Stimulated activated CD8-positive, alpha-beta memory T cell treated with anti-CD3 and anti-CD28 coated beads, Interleukin-15, amount 100 ng/mL, for 48 hours (primary cell): ENCODE measurements at regions not wholly inside any gene's neighbourhood (a gene's known extent, or its start where the extent isn't known, plus 50 kb on each side); places are given as distances from the start of the nearest gene placed in this dataset.

Source experiments
- DNase-seq, 2 donors: peaks; one replicate each; pipeline ENCODE4 v3.0.0-alpha.2; 2020; ENCODE audit warnings: low read depth in 2 of 2

DNA sequence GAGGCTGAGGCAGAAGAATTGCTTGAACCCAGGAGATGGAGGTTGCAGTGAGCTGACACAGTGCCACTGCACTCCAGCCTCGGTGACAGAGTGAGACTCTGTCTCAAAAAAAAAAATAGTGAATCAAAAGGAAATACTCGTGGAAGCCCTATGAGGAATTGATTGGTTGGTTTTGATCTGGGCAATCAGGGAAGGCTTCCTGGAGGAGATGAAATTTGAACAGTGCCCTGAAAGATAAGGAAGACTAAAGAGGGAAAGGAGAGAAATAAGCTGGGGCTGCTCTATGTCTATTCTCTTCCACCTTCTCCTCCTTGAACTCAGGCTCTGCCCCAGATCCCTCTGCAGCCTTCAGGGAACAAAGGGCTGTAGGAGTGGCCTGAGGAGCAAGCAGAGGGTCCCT, 54.1 kb downstream of the IRF2BPL start:
- no peak for DNase-seq

DNA sequence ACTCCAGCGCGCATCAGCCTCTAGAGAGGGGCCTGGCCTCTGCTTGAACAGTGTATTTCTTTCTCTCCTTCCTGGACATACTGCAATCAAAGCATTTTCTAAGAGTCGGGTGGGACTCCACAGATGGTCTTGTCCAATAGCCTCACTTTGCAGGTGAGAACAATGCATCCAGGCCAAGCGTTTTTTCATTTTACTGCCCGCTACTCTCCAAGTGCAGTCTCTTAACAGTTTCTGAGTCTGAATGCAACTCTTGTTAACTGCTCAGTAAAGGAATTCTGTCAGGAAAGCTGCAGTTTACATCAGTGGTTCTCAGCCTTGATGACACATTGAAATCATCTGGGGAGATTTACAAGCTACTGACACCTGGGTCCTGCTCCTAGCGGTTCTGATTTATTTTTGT, 57.0 kb downstream of the IRF2BPL start:
- DNase-seq, result no peak

DNA sequence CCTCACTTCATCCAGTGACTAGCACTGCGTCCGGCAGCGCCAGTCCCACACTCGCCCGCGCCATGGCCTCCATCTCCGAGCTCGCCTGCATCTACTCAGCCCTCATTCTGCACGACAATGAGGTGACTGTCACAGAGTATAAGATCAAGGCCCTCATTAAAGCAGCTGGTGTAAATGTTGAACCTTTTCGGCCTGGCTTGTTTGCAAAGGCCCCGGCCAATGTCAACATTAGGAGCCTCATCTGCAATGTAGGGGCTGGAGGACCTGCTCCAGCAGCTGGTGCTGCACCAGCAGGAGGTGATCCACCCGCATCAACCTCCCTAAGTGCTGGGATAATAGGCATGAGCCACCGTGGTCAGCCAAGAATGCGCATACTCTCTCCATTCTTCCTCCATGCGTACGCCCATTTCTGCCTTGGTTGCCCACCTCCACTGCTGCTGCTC, 59.9 kb downstream of the IRF2BPL start:
- DNase-seq, result no peak

DNA sequence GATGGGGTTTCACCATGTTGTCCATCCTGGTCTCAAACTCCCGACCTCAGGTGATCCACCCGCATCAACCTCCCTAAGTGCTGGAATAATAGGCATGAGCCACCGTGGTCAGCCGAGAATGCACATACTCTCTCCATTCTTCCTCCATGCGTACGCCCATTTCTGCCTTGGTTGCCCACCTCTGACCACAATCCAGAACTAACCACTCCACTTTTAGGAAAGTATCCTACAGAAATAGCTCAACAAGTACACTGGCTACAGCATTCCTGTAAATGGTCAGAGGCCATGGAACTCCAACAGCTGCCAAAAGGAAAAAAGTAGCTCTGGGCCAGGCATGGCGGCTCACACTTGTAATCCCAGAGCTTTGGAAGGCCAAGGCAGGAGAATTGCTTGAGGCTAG, 60.7 kb downstream of the IRF2BPL start:
- no peak for DNase-seq

DNA sequence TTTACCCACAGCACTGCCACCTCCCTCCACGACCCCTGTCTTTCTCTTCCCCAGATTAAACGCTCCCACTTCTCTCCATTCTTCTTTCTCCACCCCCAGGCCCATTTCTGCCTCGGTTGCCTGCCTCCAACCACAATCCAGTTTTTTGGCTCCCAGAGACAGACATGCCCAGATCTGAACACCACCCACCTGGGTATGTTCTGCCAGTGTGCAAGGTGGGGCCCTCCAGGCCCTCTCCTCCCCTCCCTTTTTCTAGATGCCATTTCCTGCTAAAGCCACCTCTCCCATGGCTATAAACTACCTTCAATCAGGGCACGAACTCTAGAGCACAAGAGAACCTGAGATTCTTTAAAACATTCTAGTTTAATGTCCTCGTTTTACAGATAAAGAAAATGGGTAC, 63.3 kb downstream of the IRF2BPL start:
- no peak for DNase-seq

DNA sequence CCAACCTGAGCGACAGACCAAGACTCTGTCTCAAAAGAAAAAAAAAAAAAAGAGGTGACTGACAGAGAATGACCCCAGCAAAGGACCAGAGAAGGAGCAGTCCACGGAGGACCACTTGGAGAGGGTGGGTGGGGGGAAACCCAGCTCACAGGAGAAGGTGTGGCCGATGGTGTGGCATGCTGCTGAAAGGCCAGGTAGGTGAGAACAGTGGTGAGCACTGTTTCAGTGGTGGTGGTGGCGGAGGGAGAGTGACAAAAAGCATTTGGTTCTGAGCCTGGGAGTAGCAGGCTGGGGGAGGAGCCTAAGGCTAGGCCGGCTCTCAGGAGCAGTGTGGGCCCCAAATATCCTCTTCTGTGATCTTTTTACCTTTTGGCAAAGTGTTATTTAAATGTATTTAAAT, 63.8 kb downstream of the IRF2BPL start:
- peak; percentile 50 to 60 for DNase-seq

DNA sequence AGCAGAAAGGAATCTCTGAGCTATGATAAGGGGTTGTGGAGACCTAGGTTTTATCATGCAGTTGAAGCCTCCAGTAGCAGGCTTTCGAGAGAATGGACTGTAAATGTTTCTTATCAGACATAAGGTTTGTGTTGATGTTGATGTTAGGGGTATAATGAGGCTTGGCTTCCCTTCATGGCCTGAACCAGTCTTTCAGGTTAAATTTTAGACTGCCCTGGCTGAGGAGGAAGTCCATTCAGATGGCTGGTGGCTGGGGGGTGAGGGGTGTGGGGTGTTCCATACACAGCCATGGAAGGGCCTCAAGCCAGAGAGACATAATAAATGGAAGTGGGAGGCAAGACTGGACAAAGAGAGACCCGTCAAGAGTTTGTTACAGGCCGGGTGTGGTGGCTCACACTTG, 65.1 kb downstream of the IRF2BPL start:
- DNase-seq, result no peak

DNA sequence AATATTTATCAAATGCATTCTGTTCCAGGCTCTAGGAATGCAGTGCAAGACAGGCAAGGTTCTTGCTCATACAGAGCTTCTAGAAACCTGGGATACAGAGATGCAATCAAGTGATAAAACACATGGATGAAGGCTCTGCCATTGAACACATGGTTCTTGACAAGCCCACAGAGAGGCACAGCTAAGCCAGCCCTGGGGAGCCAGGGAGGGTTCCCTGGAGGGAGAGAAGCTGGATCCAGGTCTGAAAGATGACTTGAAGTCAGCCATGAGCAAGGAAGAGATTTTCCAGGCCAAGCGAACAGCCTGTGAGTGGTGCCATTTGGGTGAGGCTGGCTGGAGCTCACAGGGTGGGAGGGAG, 66.2 kb downstream of the IRF2BPL start:
- DNase-seq, result no peak

DNA sequence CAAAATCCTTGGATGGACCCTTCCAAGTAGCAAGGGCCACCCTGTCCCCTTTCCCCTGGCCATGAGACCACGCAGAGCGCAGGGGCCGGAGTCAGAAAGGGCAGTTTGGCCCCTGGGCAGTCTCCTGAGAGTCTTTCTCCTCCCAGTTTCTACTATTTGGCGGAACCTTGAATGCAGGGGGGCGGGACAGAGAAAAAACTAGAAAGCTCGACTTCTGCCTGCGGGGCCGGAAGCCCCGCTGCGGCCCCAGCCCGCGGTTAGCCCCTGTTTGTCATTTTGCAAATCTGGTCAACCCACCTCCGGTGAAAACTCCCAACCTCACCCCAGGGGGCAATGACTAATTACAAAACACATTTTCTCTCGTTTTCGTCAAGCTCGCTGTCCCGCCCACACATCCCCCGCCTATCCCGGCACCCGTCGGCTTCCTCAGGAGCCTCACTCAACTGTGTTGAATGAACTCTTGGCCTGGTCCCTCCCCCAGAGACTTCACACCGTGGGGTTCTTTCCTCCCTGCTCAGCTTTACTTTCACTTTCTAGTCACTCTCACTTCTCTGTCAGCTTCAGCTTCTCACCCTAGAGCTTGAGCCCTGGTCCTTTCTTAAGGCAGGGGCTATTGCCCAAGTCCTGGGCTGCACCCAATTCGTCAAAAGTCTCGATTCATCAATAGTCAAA, 66.7 kb downstream of the IRF2BPL start:
- peak; percentile 97 to 99 for DNase-seq

DNA sequence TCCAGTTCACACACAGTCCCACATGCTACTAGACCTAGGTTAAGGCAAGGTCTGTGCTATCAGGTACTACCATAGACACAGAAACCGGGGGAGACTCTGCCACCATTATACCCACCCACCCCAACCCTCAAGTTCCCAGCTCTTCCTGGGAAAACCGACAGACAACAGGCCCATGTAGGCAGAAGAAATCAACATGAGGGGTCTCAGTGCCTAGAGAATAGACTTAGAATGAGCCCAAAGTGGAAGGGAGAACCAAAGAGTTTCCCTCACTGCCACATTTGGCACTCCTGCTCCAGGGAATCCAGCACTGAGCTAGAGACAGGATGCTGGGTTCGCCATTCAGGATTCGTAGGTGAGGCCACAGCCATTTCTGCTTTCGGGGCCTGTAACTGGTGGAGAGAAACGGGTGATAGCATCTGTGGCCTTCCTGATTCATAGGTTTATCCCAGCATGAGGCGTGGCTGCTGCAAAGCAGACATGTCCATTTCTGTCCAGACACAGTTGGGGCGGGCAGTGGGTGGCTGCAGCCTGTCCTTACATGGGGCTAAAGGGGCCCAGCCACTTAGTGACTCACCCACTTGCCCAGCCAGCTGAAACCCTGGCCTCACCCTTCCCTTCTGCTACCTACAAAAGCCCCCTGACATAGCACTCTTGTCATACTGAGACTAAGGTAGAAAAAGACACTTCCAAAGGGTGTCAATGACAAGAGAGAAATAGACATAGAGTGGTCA, 69.4 kb downstream of the IRF2BPL start:
- peak in 1 of 2 donors; percentile 30 for DNase-seq

DNA sequence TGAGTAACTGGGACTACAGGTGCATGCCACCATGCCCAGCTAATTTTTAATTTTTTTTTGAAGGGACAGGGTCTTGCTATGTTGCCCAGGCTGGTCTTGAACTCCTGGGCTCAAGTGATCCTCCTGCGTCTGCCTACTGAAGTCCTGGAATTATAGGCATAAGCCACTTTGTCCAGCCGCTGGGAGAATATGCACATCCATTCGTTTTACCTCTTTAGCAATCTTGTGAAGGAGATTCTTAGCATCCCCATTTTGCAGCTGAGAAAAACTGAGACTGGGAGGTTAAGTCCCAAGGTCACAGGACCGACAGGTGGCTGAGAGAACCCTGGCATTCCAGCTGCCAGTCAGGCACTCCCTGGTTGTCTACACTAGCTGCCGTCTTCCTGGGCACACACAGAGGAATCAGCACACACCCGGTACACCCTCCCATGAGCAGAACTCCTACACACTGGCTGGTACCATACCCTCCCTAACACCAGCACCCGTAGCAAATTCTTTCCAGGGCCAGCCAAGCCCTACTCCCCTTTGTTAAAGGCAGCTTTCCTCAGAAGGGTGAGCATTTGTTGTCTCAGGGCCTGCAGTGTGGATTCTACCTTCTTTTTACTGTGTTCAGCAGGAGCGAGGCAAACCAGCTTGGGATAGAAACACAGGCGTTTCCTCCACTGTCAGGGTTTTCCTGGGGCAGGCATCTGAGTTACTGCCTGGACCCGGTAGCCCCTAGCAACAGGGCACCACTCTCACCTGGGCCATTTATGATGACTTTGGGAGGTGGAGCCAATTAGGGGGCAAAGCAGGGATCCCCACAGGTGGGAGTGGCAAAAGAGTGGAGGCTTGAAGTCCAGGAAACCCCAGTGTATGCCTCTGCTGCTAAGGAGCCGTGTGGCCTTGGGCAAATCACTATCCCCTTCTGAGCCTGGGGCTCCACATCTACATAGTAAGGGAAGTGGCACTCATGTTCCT, 70.2 kb downstream of the IRF2BPL start:
- DNase-seq, result no peak

DNA sequence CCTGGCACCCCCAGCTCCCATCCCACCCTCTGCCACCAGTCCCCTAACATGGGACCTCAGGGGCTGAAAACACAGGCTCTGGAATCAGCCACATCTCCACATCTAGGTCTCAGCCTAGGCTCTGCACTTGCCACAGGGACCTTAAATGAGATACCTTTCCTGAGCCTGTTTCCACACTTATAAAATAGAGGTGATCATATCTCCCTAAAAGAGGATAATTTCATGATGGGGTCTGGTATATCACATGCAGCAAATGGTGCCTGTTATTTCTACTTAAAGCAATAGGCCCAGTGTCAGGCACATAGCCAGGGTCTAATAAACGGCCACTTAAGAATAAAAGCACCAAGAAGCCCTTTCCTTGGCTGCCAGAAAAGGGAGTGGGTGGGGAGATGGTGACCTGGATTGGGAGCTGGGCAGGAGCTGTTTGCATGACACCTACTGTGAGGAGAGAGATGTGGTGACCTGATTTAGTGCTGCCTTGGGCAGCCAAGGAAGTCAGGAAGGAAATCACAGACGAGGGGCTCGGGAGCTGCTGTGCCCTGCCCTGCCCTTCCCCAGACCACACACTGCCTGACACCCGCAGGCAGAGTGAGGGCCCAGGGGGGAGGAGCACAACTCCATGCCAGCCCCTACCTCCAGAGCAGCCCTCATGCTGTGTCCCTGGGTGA, 71.2 kb downstream of the IRF2BPL start:
- no peak for DNase-seq

DNA sequence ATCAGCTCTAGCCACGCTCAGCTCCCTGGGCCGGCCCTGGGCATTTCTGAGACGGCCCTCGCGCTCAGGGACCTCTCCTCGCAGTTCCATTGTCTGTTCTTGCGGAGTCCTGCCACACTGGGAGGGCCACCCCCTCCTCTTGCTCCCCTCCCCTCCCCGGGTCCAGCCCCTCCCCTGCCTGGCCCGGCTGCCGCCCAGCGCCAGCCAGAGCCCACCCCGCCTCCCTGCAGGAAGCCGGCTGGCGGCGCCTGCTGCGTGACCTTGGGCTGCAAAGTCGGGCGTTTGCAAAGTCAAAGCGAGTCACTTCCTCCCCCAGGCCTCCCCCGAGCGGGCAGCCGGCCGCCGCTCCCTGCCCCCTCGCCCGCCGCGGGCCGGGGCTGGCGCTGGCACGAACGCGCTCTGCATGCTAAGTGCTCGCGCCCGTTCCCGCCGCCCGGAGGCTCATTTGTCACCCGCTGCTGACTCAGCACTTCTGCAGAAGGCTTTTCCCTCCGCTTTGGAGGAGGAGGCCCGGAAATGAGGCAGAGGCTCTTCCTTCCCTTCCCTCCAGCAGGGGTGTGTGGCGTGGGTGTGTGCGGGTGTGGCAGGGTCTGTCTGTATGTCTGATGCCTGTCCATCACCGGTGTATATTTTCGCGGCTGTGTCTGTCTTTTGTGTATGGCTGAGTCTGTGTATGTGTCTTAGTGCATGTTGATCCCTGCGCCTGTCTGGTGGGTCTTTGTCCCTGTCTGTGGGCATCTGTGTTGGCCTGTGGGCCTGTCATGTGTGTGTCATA, 72.0 kb downstream of the IRF2BPL start:
- DNase-seq, result peak; percentile 83 to 87

DNA sequence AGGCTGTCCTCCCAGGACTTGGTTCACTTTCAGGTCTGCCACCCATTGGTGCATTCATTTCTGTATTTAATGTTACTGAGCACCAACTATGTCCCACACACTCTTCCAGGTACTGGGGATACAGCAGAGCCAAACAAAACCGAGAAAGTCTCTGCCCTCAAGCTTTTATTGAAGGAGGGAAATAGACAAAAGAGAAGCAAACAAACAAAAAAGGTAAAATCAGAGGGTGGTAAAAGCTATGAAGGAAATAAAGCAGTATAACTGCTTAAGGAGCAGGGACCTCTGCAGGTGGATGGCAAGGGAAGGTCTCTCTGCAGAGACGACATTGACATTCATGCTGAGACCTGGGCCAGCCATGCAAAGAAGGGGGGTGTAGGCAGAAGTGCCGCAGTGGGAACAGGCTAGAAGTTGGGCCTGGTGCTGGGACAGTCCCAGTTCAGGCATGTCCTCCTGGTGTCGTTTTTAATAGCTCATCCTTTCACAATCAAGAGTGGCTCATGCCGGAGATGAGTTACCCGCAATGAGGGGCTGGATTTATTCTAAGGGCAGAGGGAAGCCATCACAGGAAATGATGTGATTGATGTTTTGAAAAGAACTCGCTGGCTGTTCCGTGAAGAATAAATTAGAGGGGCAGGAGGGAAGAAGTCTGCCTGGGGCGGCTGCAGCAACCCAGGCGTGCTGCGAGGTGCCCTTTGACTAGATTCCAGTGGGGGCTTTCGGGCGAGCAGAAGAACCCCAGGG, 72.8 kb downstream of the IRF2BPL start:
- DNase-seq, result peak in 1 of 2 donors; percentile 56

DNA sequence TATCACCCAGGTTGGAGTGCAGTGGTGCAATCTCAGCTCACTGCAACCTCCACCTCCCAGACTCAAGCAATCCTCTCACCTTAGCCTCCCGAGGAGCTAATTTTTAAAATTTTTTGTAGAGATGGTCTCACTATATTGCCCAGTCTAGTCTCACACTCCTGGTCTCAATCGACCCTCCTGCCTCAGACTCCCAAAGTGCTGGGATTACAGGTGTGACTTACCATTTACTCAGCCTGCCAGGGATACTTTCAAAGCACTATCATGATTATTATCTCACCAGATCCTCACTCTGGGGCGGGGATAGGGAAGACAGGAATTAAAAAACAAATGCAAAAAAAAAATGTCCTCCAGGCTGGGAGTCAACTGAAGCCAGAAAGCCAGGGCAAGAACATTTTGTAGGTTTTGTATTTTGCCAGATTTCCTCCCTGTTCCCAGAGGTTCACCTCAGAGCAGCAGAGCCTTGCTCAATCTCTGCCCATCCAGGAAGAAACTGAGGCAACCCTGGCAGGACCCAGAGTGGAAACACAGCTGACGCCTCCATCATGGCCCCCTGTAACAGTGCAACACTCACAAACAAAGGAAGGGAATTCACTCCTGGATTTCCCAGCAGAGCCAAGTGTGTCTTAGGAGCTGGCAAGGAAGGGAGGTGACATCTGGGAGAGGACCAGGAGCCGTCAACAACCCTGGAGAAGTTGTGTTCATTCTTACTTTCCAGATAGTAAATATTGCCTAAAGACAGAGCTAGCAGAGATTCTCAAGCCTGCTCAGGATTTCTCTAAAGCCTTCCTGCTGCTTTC, 73.9 kb downstream of the IRF2BPL start:
- DNase-seq, result no peak

DNA sequence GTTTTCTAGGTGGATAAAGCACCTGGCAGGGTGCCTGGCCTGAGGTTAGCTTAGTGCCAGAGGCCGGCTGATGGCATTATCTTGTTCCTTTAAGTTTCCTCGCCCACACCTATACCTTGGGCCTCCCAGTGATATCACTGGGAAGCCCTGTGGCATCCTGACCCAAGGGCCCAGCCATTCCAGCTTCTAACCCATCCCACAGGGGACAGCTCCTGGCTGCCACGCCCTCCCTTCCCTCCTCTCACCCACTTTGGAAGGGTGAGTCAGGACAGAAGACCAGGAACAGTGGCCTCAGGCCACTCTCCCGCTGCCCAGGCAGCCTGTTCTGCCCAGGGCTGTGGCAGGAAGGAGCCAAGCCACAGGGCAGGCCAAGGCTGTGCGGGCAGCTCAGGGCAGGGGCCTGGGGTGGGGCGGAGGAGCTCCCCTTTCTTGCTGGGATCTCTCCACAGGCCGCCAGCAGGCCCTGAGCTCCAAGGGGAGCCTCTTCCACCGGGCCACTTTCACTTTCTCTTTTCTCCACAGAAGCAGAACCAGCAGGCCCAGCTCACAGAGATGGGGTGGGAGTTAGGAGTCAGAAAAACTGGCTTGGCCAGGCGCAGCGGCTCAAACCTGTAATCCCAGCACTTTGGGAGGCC, 75.1 kb downstream of the IRF2BPL start:
- no peak for DNase-seq

DNA sequence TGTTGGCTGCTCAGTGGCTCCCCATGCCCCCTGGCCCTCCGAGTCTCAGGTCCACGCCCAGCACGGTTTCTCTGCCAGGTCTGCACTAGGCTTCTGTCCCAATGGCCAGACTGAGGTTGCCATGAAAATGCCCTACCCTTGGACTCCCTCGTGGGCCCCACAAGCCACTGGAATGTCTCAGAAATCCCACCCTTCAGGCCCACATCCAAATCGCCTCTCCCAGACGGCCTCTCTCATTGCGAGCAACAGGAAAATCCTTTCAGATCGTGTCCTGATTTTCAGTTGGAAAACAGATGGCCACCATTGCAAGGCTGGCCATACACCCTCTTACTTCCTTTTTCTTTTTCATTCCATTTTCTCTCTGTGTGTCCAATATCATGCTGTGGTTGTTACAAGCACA, 77.3 kb downstream of the IRF2BPL start:
- DNase-seq, result no peak

DNA sequence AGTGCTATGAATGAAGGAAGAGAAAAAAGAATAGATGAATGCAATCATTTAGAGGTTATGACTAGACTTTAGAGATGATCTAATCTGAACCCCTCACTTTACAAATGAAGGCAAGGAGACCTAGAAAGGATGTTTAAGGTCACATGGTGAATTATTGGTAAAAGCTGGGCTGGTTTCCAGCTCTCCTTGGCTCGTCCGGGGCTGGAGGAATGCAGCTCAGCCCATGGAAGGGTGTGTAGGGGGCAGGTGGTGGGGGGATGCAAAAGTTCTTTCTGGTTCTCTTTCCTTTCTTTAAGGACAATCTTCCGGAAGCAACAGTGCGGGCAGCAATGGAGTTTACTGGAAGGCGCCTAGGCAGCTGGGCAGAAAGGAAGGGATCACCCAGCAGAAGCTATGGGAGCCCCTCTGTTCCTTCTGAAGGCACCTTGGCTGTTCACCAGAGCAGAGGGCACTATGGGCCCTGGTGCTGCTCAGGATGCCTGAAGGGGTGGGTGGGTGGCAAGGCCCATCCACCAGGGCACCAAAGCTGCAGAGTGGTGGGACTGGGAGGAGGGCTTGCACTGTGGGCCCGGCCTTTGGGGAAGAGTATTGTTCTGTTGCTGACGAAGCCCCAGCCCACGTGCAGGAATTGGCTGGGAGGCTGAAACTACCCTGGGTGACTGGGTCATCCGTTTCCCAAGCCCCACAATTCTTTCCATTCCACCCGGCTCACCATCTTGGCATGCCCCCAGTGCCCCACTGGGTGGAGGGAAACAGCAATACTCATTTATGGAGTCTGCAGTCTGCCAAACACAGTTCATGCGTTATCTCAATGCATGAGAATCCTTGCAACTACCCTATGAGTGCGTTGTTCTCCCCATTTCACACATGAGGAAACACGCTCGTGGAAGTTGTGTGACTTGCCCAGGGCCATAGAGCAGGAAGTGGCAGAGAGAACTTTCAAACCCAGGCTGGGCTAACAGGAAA, 78.2 kb downstream of the IRF2BPL start:
- DNase-seq, result no peak
